GM23338 (cell line): ENCODE measurements at regions not wholly inside any gene's neighbourhood (a gene's known extent, or its start where the extent isn't known, plus 50 kb on each side); places are given as distances from the start of the nearest gene placed in this dataset.

ENCODE experiments used
- ATAC-seq: fragments of 200-7000 bp; cut with Tn5 transposase; 3 replicates; pipeline ENCODE4 v1.9.1; 2020
- DNase-seq: peaks from one replicate; pipeline ENCODE4 v3.0.0-alpha.2; 2015; ENCODE audit warnings: low spot score
- H2AFZ ChIP-seq: fragments of 200-600 bp; sonication (generic); 2 replicates; pipeline ENCODE4 v1.8.0; 2016; ENCODE audit warnings: antibody characterized with exemption, mild to moderate bottlenecking, moderate library complexity
- H3F3A ChIP-seq: fragments of 200-600 bp; sonication (generic); replicated peaks from 2 replicates; pipeline ENCODE4 v1.8.0; 2017; ENCODE audit warnings: antibody characterized with exemption, mixed run types, low read depth
- H3K27ac ChIP-seq: fragments of 200-600 bp; sonication (generic); 2 replicates; pipeline ENCODE4 v1.6.1; 2016; ENCODE audit warnings: low read depth
- H3K27me3 ChIP-seq: fragments of 200-600 bp; sonication (generic); 2 replicates; pipeline ENCODE4 v1.8.0; 2016; ENCODE audit warnings: mild to moderate bottlenecking, mixed run types, moderate library complexity; ENCODE audit not compliant: insufficient read depth
- H3K36me3 ChIP-seq: fragments of 200-600 bp; sonication (generic); 2 replicates; pipeline ENCODE4 v1.8.0; 2016; ENCODE audit warnings: mild to moderate bottlenecking; ENCODE audit not compliant: insufficient read depth
- H3K4me1 ChIP-seq: fragments of 200-600 bp; sonication (generic); 2 replicates; pipeline ENCODE4 v1.8.0; 2016; ENCODE audit warnings: mild to moderate bottlenecking, moderate library complexity; ENCODE audit not compliant: insufficient read depth
- H3K4me2 ChIP-seq: fragments of 200-600 bp; sonication (generic); 2 replicates; pipeline ENCODE4 v1.7.1; 2017; ENCODE audit warnings: mixed run types
- H3K4me3 ChIP-seq: fragments of 200-600 bp; sonication (generic); 2 replicates; pipeline ENCODE4 v1.6.1; 2016; ENCODE audit warnings: mixed run types
- H3K79me2 ChIP-seq: fragments of 200-600 bp; sonication (generic); replicated peaks from 2 replicates; pipeline ENCODE4 v1.8.0; 2017; ENCODE audit warnings: mild to moderate bottlenecking; ENCODE audit not compliant: insufficient read depth
- H3K9me2 ChIP-seq: fragments of 200-600 bp; sonication (generic); 2 replicates; pipeline ENCODE4 v1.8.0; 2017; ENCODE audit not compliant: insufficient read depth
- H4K20me1 ChIP-seq: fragments of 200-600 bp; sonication (generic); replicated peaks from 2 replicates; pipeline ENCODE4 v1.8.0; 2017; ENCODE audit warnings: mild to moderate bottlenecking; ENCODE audit not compliant: insufficient read depth
- H3K27ac Mint-ChIP-seq: 2 replicates; pipeline ENCODE4 v1.8.0; 2020; ENCODE audit warnings: inconsistent platforms, mild to moderate bottlenecking, moderate library complexity, mixed read lengths
- H3K27me3 Mint-ChIP-seq: 3 replicates; pipeline ENCODE4 v1.8.0; 2022; ENCODE audit warnings: low read depth, mild to moderate bottlenecking, moderate library complexity, mixed read lengths, inconsistent platforms; ENCODE audit not compliant: insufficient read depth, poor library complexity
- H3K36me3 Mint-ChIP-seq: 3 replicates; pipeline ENCODE4 v1.8.0; 2021; ENCODE audit warnings: low read depth, mild to moderate bottlenecking, inconsistent platforms, moderate library complexity, mixed read lengths
- H3K4me1 Mint-ChIP-seq: 3 replicates; pipeline ENCODE4 v1.8.0; 2020; ENCODE audit warnings: mild to moderate bottlenecking, inconsistent platforms, mixed read lengths
- H3K4me3 Mint-ChIP-seq: 3 replicates; pipeline ENCODE4 v1.8.0; 2021; ENCODE audit warnings: moderate library complexity, mild to moderate bottlenecking, inconsistent platforms, mixed read lengths
- H3K9me3 Mint-ChIP-seq: 3 replicates; pipeline ENCODE4 v1.8.0; 2020; ENCODE audit warnings: moderate library complexity, mild to moderate bottlenecking, inconsistent platforms, mixed read lengths
- CREB1 ChIP-seq: fragments of 250-450 bp; sonication (Bioruptor Pico); IDR thresholded peaks from 2 replicates; pipeline ENCODE4 v1.5.0; 2020; ENCODE audit warnings: low read depth, mild to moderate bottlenecking, moderate library complexity
- EZH2 ChIP-seq: fragments of 200-600 bp; sonication (generic); IDR thresholded peaks from one replicate; pipeline ENCODE4 v1.8.0; 2017; ENCODE audit warnings: antibody characterized with exemption, mild to moderate bottlenecking, low read depth; ENCODE audit not compliant: unreplicated experiment
- JUNB ChIP-seq: IDR thresholded peaks from one replicate; pipeline ENCODE4 v1.6.1; 2016; ENCODE audit warnings: antibody characterized with exemption; ENCODE audit not compliant: unreplicated experiment
- STAT1 ChIP-seq: IDR thresholded peaks from one replicate; pipeline ENCODE4 v1.6.1; 2016; ENCODE audit warnings: antibody characterized with exemption; ENCODE audit not compliant: unreplicated experiment
- ZNF114 ChIP-seq: fragments of 250-450 bp; sonication (Bioruptor Pico); IDR thresholded peaks from 2 replicates; pipeline ENCODE4 v1.5.0; 2020; ENCODE audit warnings: mild to moderate bottlenecking, moderate library complexity
- TF ChIP-seq, protein P1 (sequence below): IDR thresholded peaks from one replicate; pipeline ENCODE4 v1.6.1; 2018; ENCODE audit warnings: antibody characterized with exemption; ENCODE audit not compliant: unreplicated experiment
- TF ChIP-seq, protein P2 (sequence below): fragments of 250-450 bp; sonication (Bioruptor Pico); IDR thresholded peaks from 2 replicates; pipeline ENCODE4 v1.5.0; 2020; ENCODE audit warnings: mild to moderate bottlenecking, moderate library complexity

DNA sequence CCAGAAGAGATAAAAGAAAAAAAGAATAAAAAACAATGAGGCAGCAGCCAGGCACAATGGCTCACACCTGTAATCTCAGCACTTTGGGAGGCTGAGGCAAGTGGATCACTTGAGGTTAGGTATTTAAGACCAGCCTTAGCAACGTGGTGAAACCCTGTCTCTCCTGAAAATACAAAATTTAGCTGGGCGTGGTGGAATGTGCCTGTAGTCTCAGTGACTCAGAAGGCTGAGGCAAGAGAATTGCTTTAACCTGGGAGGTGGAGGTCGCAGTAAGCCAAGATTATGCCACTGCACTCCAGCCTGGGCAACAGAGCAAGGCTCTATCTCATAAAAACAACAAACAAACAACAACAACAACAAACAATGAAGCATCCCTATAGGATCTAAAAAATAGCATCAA lies 121.5 kb downstream of the HMHB1 start:
- Mint-ChIP-seq H3K9me3 (peaks cover 13% of the 10 kb centered on the region), H3K36me3 (peaks cover under 1% of the 10 kb centered on the region; the same call in 1 of the 3 replicates), H3K27me3 (peaks cover 6% of the 10 kb centered on the region), H3K4me1 (peaks cover 15% of the 10 kb centered on the region), H3K27ac (no peak overlapping the region), H3K4me3 (no peak overlapping the region)
- H3F3A ChIP-seq, result no peaks in the 10 kb centered on the region
- TF ChIP-seq, protein P1, sequence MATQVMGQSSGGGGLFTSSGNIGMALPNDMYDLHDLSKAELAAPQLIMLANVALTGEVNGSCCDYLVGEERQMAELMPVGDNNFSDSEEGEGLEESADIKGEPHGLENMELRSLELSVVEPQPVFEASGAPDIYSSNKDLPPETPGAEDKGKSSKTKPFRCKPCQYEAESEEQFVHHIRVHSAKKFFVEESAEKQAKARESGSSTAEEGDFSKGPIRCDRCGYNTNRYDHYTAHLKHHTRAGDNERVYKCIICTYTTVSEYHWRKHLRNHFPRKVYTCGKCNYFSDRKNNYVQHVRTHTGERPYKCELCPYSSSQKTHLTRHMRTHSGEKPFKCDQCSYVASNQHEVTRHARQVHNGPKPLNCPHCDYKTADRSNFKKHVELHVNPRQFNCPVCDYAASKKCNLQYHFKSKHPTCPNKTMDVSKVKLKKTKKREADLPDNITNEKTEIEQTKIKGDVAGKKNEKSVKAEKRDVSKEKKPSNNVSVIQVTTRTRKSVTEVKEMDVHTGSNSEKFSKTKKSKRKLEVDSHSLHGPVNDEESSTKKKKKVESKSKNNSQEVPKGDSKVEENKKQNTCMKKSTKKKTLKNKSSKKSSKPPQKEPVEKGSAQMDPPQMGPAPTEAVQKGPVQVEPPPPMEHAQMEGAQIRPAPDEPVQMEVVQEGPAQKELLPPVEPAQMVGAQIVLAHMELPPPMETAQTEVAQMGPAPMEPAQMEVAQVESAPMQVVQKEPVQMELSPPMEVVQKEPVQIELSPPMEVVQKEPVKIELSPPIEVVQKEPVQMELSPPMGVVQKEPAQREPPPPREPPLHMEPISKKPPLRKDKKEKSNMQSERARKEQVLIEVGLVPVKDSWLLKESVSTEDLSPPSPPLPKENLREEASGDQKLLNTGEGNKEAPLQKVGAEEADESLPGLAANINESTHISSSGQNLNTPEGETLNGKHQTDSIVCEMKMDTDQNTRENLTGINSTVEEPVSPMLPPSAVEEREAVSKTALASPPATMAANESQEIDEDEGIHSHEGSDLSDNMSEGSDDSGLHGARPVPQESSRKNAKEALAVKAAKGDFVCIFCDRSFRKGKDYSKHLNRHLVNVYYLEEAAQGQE, result no peak
- TF ChIP-seq EZH2, result no peak
- TF ChIP-seq CREB1 (CRISPR knock-in tag), result no peak
- no peak for TF ChIP-seq STAT1
- TF ChIP-seq JUNB, result no peak
- TF ChIP-seq ZNF114 (CRISPR knock-in tag), result no peak
- TF ChIP-seq, protein P2, sequence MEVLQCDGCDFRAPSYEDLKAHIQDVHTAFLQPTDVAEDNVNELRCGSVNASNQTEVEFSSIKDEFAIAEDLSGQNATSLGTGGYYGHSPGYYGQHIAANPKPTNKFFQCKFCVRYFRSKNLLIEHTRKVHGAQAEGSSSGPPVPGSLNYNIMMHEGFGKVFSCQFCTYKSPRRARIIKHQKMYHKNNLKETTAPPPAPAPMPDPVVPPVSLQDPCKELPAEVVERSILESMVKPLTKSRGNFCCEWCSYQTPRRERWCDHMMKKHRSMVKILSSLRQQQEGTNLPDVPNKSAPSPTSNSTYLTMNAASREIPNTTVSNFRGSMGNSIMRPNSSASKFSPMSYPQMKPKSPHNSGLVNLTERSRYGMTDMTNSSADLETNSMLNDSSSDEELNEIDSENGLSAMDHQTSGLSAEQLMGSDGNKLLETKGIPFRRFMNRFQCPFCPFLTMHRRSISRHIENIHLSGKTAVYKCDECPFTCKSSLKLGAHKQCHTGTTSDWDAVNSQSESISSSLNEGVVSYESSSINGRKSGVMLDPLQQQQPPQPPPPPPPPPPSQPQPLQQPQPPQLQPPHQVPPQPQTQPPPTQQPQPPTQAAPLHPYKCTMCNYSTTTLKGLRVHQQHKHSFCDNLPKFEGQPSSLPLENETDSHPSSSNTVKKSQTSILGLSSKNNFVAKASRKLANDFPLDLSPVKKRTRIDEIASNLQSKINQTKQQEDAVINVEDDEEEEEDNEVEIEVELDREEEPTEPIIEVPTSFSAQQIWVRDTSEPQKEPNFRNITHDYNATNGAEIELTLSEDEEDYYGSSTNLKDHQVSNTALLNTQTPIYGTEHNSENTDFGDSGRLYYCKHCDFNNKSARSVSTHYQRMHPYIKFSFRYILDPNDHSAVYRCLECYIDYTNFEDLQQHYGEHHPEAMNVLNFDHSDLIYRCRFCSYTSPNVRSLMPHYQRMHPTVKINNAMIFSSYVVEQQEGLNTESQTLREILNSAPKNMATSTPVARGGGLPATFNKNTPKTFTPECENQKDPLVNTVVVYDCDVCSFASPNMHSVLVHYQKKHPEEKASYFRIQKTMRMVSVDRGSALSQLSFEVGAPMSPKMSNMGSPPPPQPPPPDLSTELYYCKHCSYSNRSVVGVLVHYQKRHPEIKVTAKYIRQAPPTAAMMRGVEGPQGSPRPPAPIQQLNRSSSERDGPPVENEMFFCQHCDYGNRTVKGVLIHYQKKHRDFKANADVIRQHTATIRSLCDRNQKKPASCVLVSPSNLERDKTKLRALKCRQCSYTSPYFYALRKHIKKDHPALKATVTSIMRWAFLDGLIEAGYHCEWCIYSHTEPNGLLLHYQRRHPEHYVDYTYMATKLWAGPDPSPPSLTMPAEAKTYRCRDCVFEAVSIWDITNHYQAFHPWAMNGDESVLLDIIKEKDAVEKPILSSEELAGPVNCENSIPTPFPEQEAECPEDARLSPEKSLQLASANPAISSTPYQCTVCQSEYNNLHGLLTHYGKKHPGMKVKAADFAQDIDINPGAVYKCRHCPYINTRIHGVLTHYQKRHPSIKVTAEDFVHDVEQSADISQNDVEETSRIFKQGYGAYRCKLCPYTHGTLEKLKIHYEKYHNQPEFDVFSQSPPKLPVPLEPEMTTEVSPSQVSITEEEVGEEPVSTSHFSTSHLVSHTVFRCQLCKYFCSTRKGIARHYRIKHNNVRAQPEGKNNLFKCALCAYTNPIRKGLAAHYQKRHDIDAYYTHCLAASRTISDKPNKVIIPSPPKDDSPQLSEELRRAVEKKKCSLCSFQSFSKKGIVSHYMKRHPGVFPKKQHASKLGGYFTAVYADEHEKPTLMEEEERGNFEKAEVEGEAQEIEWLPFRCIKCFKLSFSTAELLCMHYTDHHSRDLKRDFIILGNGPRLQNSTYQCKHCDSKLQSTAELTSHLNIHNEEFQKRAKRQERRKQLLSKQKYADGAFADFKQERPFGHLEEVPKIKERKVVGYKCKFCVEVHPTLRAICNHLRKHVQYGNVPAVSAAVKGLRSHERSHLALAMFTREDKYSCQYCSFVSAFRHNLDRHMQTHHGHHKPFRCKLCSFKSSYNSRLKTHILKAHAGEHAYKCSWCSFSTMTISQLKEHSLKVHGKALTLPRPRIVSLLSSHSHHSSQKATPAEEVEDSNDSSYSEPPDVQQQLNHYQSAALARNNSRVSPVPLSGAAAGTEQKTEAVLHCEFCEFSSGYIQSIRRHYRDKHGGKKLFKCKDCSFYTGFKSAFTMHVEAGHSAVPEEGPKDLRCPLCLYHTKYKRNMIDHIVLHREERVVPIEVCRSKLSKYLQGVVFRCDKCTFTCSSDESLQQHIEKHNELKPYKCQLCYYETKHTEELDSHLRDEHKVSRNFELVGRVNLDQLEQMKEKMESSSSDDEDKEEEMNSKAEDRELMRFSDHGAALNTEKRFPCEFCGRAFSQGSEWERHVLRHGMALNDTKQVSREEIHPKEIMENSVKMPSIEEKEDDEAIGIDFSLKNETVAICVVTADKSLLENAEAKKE, result no peak
- ATAC-seq (no peak), DNase-seq (no peak)
- no peak overlapping the region for H3K27ac ChIP-seq
- H3K4me1 ChIP-seq, result peaks cover 16% of the 10 kb centered on the region
- no peaks in the 10 kb centered on the region for H3K27me3 ChIP-seq
- no peaks in the 10 kb centered on the region for H3K36me3 ChIP-seq
- H3K79me2 ChIP-seq, result no peaks in the 10 kb centered on the region
- H3K4me3 ChIP-seq, result no peak overlapping the region
- H2AFZ ChIP-seq, result no peak overlapping the region
- H3K4me2 ChIP-seq, result no peak overlapping the region
- H4K20me1 ChIP-seq, result no peaks in the 10 kb centered on the region
- no peaks in the 10 kb centered on the region for H3K9me2 ChIP-seq
